ENCODE measurements at regions not wholly inside any gene's neighbourhood (a gene's known extent, or its start where the extent isn't known, plus 50 kb on each side); places are given as distances from the start of the nearest gene placed in this dataset.
A peak's percentile ranks its signal among the peaks of the same experiment; 100 is the strongest.

DNA sequence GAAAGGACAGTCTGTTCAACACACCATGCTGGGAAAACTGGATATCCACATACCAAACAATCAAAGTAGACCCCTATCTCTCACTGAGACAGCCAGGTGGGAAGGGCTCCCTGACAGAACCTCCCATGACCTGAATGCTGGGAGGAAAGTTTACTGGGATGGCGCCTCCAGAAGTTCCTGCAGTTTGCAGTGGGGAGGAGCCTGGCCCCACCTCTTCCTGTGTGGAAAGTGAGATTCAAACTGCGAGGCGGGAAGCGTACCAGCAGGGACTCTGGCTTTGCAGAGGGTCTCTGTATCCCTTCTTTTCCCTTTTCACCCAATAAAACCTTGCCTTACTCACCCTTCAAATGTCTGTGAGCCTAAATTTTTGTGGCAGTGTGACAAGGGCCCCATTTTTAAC is 190.7 kb downstream of the HHIPL2 start:
- Mint-ChIP-seq H3K9me3 (ENCODE audit: unreplicated experiment) (no peaks in the 10 kb centered on the region), H3K27ac (ENCODE audit: unreplicated experiment) (no peak overlapping the region), H3K4me3 (ENCODE audit: unreplicated experiment) (no peak overlapping the region), H3K36me3 (ENCODE audit: unreplicated experiment) (peaks cover 4% of the 10 kb centered on the region), H3K27me3 (ENCODE audit: unreplicated experiment) (peaks cover 2% of the 10 kb centered on the region), H3K4me1 (ENCODE audit: low read depth, unreplicated experiment) (no peaks in the 10 kb centered on the region)
- TF ChIP-seq, protein P1, sequence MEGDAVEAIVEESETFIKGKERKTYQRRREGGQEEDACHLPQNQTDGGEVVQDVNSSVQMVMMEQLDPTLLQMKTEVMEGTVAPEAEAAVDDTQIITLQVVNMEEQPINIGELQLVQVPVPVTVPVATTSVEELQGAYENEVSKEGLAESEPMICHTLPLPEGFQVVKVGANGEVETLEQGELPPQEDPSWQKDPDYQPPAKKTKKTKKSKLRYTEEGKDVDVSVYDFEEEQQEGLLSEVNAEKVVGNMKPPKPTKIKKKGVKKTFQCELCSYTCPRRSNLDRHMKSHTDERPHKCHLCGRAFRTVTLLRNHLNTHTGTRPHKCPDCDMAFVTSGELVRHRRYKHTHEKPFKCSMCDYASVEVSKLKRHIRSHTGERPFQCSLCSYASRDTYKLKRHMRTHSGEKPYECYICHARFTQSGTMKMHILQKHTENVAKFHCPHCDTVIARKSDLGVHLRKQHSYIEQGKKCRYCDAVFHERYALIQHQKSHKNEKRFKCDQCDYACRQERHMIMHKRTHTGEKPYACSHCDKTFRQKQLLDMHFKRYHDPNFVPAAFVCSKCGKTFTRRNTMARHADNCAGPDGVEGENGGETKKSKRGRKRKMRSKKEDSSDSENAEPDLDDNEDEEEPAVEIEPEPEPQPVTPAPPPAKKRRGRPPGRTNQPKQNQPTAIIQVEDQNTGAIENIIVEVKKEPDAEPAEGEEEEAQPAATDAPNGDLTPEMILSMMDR (IDR thresholded peaks at IDR 0.05; ENCODE audit: partially characterized antibody, unreplicated experiment): no peak
- no peak for DNase-seq

DNA sequence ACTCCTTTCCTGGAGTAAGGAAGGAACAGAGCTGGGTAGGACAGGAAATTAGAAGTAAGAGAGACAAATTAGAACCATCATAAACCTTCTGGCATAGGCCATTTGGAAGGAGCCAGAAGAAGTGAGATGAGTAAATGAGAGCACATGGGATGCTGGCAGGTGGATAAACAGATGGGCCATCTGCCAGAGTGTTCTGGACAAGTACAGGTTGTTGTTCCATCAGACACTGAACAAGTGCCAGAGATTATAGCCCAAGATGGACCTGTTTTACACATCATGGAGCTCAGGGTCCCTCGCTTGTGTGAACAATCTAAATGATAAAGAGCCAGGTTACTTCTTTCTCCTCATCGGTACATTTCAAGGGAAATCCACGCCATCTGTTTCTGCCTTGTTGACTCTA is 200.3 kb downstream of the HHIPL2 start:
- Mint-ChIP-seq H3K36me3 (ENCODE audit: unreplicated experiment) (peaks cover 7% of the 10 kb centered on the region), H3K27ac (ENCODE audit: unreplicated experiment) (peak overlapping the region; percentile 84), H3K27me3 (ENCODE audit: unreplicated experiment) (peaks cover 7% of the 10 kb centered on the region), H3K4me1 (ENCODE audit: low read depth, unreplicated experiment) (peaks cover 23% of the 10 kb centered on the region), H3K9me3 (ENCODE audit: unreplicated experiment) (peaks cover 8% of the 10 kb centered on the region), H3K4me3 (ENCODE audit: unreplicated experiment) (no peak overlapping the region)
- TF ChIP-seq, protein P1 (IDR thresholded peaks at IDR 0.05; ENCODE audit: partially characterized antibody, unreplicated experiment): no peak
- peak; percentile 28 for DNase-seq

DNA sequence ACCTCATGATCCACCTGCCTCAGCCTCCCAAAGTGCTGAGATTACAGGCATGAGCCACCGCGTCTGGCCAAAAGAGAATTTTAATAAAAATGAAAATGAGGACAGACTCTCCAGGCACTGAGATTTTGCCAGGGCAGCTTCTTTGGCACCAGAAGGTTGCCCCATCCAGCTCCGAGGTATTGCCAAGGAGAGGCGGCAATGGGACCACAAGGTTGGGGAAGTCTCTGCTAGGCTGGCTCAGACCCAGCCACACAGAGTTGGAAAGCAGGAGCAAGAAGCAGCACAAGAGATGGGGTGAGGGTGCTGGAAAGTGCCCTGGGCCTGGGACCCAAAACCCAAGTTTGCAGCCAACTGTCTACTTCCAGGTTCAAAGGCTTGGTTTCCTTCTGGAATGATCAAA is 200.9 kb downstream of the HHIPL2 start:
- peaks cover 8% of the 10 kb centered on the region for H3K9me3 Mint-ChIP-seq (ENCODE audit: unreplicated experiment)
- no peak overlapping the region for H3K4me3 Mint-ChIP-seq (ENCODE audit: unreplicated experiment)
- DNase-seq: no peak
- peaks cover 23% of the 10 kb centered on the region for H3K4me1 Mint-ChIP-seq (ENCODE audit: low read depth, unreplicated experiment)
- peak overlapping the region; percentile 84 for H3K27ac Mint-ChIP-seq (ENCODE audit: unreplicated experiment)
- TF ChIP-seq, protein P1 (IDR thresholded peaks at IDR 0.05; ENCODE audit: partially characterized antibody, unreplicated experiment): no peak
- peaks cover 7% of the 10 kb centered on the region for H3K27me3 Mint-ChIP-seq (ENCODE audit: unreplicated experiment)
- H3K36me3 Mint-ChIP-seq (ENCODE audit: unreplicated experiment): peaks cover 7% of the 10 kb centered on the region

DNA sequence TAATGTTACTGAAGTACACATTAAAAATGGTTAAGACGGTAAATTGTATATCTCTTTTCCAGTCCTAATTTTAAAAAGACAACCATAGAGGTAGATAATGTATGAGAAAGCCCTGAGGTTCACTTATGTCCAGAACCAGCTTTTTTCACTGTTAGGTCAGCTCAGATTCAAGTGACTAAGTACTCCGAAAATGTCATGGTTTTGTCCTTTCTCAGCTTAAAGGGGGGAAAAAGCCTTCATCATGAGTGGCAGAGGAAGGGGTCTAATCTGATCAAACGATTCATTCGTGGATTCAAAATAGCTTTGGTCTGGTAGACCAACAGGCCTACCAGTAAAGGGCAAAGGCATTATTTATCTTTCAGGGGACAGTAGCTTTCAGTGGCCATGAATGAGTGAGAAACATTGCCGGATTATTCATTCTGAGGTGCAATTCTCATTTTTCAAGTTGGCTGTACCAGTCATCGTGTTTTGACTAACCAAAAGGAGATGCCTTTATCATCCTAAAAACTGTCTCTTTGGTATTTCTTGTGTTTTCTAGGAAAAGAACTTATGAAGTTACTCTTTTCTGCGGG is 208.4 kb downstream of the HHIPL2 start:
- TF ChIP-seq, protein P1 (IDR thresholded peaks at IDR 0.05; ENCODE audit: partially characterized antibody, unreplicated experiment): no peak
- no peaks in the 10 kb centered on the region for H3K36me3 Mint-ChIP-seq (ENCODE audit: unreplicated experiment)
- H3K4me1 Mint-ChIP-seq (ENCODE audit: low read depth, unreplicated experiment): no peaks in the 10 kb centered on the region
- no peak for DNase-seq
- no peaks in the 10 kb centered on the region for H3K27me3 Mint-ChIP-seq (ENCODE audit: unreplicated experiment)
- H3K27ac Mint-ChIP-seq (ENCODE audit: unreplicated experiment): no peak overlapping the region
- H3K4me3 Mint-ChIP-seq (ENCODE audit: unreplicated experiment): no peak overlapping the region
- H3K9me3 Mint-ChIP-seq (ENCODE audit: unreplicated experiment): no peaks in the 10 kb centered on the region

DNA sequence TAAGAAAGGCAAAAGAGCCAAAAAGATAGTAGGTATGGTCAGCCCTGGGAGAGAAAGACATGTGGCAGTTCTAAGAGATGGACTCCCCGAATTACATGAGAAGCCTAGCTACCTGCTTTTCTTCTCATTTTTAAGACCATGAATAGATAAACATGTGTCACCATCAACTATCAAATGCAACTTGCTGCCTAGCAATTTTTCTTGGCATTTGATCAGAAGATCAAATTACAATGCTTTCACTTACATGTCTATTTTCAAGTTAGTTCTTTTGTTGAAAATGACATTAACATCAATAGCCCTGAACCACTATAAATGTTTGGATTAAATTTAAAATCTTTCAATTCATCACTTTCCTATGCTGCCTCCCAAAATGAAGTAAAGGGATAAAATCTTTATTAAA is 212.3 kb downstream of the HHIPL2 start:
- Mint-ChIP-seq H3K36me3 (ENCODE audit: unreplicated experiment) (no peaks in the 10 kb centered on the region), H3K4me1 (ENCODE audit: low read depth, unreplicated experiment) (no peaks in the 10 kb centered on the region), H3K9me3 (ENCODE audit: unreplicated experiment) (no peaks in the 10 kb centered on the region), H3K4me3 (ENCODE audit: unreplicated experiment) (no peak overlapping the region), H3K27ac (ENCODE audit: unreplicated experiment) (no peak overlapping the region), H3K27me3 (ENCODE audit: unreplicated experiment) (no peaks in the 10 kb centered on the region)
- DNase-seq: no peak
- TF ChIP-seq, protein P1 (IDR thresholded peaks at IDR 0.05; ENCODE audit: partially characterized antibody, unreplicated experiment): no peak
